PFSK-1 (cell line): ENCODE measurements at regions not wholly inside any gene's neighbourhood (a gene's known extent, or its start where the extent isn't known, plus 50 kb on each side); places are given as distances from the start of the nearest gene placed in this dataset.

Experiments used
- FOXP2 ChIP-seq: optimal IDR thresholded peaks from 2 replicates; pipeline ENCODE3; 2011; ENCODE audit warnings: borderline replicate concordance, control low read depth, inconsistent platforms; ENCODE audit not compliant: insufficient read depth; ENCODE audit errors: extremely low read length, extremely low read depth
- POLR2AphosphoS5 ChIP-seq: IDR thresholded peaks from 2 replicates; pipeline ENCODE4 v1.6.1; 2012; ENCODE audit warnings: low read depth, mild to moderate bottlenecking, control low read depth, low read length, moderate library complexity
- SIN3A ChIP-seq: IDR thresholded peaks from 2 replicates; pipeline ENCODE4 v1.6.1; 2012; ENCODE audit warnings: mild to moderate bottlenecking, low read length, moderate library complexity, borderline replicate concordance; ENCODE audit not compliant: insufficient read depth
- TAF1 ChIP-seq: IDR thresholded peaks from 2 replicates; pipeline ENCODE4 v1.6.1; 2012; ENCODE audit warnings: low read length, control low read depth, borderline replicate concordance; ENCODE audit not compliant: insufficient read depth
- TF ChIP-seq, protein P1 (sequence below), 2 experiments: IDR thresholded peaks; 2 replicates each; pipeline versions ENCODE4 v1.6.1 to v1.8.0; 2011 to 2012; ENCODE audit warnings: low read depth in 2 of 2, low read length in 2 of 2, control low read depth in 1 of 2, inconsistent platforms in 1 of 2, mild to moderate bottlenecking in 1 of 2, moderate library complexity in 1 of 2; ENCODE audit not compliant: insufficient read depth in 1 of 2

DNA sequence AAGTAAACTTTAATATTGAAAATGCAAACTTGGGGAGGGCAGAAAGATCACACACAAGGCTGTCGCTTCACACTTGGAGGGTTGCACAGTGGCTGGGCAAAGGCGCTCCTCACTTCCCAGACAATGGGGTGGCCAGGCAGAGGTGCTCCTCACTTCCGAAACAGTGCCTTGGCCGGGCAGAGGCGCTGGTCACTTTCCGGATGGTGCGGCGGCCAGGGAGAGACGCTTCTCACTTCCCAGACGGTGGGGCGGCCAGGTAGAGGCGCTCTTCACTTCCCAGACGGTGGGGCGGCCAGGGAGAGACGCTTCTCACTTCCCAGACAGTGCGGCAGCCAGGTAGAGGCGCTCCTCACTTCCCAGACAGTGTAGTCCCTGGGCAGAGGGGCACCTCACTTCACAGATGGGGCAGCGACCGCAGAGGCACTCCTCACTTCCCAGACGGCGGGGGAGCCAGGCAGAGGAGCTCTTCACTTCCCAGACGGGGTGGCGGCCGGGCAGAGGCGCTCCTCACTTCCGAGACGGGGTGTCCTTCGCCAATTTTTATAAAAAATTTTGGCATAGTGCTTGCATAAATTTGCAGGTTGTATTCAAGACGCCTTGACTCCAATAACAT, 140.8 kb upstream of the PZP start:
- TF ChIP-seq TAF1 (no peak), POLR2AphosphoS5 (no peak), FOXP2 (no peak)

DNA sequence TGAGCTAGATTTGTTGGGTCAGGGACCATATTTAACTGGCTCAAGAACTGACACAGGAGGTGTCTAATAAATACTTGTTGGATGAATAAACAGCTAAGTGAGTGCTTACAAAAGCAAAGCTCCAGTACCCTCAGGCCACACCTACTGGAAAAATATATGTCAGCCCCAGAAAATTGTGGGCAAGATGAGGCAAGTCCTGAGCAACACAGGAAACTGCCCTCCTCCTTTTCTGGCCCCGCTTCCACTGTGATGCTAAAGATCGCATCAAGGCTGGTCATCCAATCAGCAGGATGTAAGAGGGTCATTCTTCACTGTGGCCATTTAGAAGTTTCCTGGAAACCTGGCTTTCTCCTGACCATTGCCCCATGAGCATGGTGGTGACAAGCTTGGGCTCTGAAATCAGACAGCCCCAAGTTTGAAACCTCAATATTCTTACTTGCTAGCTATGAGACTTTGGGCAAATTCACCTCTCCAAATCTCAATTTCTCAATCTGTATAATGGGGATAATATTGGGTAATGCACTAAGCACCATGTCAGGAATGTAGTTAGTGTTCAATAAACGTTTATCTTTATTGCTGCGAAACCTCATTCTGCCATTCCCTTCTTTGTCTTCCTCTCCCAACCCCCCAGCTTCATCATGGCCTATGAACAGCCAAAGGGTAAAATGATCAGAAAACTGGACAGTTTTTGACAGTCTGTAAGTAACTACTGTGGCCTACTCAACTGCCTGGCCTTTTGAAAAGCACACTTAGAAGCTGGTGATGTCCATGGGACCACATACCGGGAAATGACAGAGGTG, 139.3 kb upstream of the PZP start:
- TF ChIP-seq SIN3A (no peak), TAF1 (no peak), POLR2AphosphoS5 (no peak), FOXP2 (no peak)
- TF ChIP-seq, protein P1, sequence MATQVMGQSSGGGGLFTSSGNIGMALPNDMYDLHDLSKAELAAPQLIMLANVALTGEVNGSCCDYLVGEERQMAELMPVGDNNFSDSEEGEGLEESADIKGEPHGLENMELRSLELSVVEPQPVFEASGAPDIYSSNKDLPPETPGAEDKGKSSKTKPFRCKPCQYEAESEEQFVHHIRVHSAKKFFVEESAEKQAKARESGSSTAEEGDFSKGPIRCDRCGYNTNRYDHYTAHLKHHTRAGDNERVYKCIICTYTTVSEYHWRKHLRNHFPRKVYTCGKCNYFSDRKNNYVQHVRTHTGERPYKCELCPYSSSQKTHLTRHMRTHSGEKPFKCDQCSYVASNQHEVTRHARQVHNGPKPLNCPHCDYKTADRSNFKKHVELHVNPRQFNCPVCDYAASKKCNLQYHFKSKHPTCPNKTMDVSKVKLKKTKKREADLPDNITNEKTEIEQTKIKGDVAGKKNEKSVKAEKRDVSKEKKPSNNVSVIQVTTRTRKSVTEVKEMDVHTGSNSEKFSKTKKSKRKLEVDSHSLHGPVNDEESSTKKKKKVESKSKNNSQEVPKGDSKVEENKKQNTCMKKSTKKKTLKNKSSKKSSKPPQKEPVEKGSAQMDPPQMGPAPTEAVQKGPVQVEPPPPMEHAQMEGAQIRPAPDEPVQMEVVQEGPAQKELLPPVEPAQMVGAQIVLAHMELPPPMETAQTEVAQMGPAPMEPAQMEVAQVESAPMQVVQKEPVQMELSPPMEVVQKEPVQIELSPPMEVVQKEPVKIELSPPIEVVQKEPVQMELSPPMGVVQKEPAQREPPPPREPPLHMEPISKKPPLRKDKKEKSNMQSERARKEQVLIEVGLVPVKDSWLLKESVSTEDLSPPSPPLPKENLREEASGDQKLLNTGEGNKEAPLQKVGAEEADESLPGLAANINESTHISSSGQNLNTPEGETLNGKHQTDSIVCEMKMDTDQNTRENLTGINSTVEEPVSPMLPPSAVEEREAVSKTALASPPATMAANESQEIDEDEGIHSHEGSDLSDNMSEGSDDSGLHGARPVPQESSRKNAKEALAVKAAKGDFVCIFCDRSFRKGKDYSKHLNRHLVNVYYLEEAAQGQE (IDR thresholded peaks at IDR 0.05; ENCODE audit: insufficient read depth in 1 of 2, low read depth in 2 of 2, low read length in 2 of 2): no peak

GRCh38 chr12:9346866-9347327, 138.7 kb upstream of the PZP start:
- TF ChIP-seq, protein P1 (IDR thresholded peaks at IDR 0.05; ENCODE audit: insufficient read depth in 1 of 2, low read depth in 2 of 2, low read length in 2 of 2): no peak

- TF ChIP-seq FOXP2 (no peak), POLR2AphosphoS5 (no peak), TAF1 (no peak), SIN3A (no peak)
- TF ChIP-seq, protein P1 (IDR thresholded peaks at IDR 0.05; ENCODE audit: insufficient read depth in 1 of 2, low read depth in 2 of 2, low read length in 2 of 2): no peak
Observed at GRCh38 chr12:9345171-9345570, 137.0 kb upstream of the PZP start.

GRCh38 chr12:9344541-9344940, 136.3 kb upstream of the PZP start:
- TF ChIP-seq FOXP2 (no peak), POLR2AphosphoS5 (no peak), SIN3A (no peak), TAF1 (no peak)
- TF ChIP-seq, protein P1 (IDR thresholded peaks at IDR 0.05; ENCODE audit: insufficient read depth in 1 of 2, low read depth in 2 of 2, low read length in 2 of 2): no peak
